Right cardiac atrium (tissue), 5 donors: ENCODE measurements at regions not wholly inside any gene's neighbourhood (a gene's known extent, or its start where the extent isn't known, plus 50 kb on each side); places are given as distances from the start of the nearest gene placed in this dataset.

Source experiments
- ATAC-seq, 2 donors: fragments of 200-7000 bp; cut with Tn5 transposase; one replicate each; pipeline versions ENCODE4 v1.8.0 to v1.9.1; 2020; ENCODE audit warnings: moderate library complexity in 2 of 2, mild to moderate bottlenecking in 1 of 2
- DNase-seq, 3 donors: peaks; one replicate each; pipeline ENCODE4 v3.0.0-alpha.2; 2020
- H3K27ac ChIP-seq: one replicate; pipeline ENCODE4 v1.5.1; 2013; ENCODE audit warnings: mild to moderate bottlenecking, low read length, control low read depth, moderate library complexity
- H3K27me3 ChIP-seq: one replicate; pipeline ENCODE4 v1.6.1; 2013; ENCODE audit not compliant: control insufficient read depth, insufficient read depth
- H3K4me1 ChIP-seq: one replicate; pipeline ENCODE4 v1.6.1; 2013; ENCODE audit warnings: low read length; ENCODE audit not compliant: control insufficient read depth, insufficient read depth
- H3K4me3 ChIP-seq: one replicate; pipeline ENCODE4 v1.5.1; 2013; ENCODE audit warnings: low read length, control low read depth
- H3K9me3 ChIP-seq: one replicate; pipeline ENCODE4 v1.6.1; 2013; ENCODE audit warnings: low read length; ENCODE audit not compliant: control insufficient read depth
- WGBS: extraction: QIAGEN DNeasy Blood & Tissue Kit; methylation state at CpG from one replicate; pipeline ENCODE4 v1.1.7; 2013; 5-methylcytosine and 5-hydroxymethylcytosine counted together
- intact Hi-C, 4 donors: fragments of 100-400 bp; cut with DNase I; formaldehyde crosslinking; loops; one replicate each; pipeline versions ENCODE4 v1.11.0 to v1.14.0; 2022 to 2023
- donor health status: healthy with polysubstance abuse.
- donor health status: DM: no; HTN: yes; CAD: no.
- donor health status: DM: no; HTN: no; CAD: no.
- donor health status: DM: no; HTN: yes; CAD: no; lungs with severe emphysema.
- donor health status: DM: yes; HTN: yes; CAD: no.

- Histone ChIP-seq H3K4me3 (no peak overlapping the region), H3K9me3 (no peaks in the 10 kb centered on the region), H3K4me1 (no peaks in the 10 kb centered on the region), H3K27me3 (no peaks in the 10 kb centered on the region), H3K27ac (no peak overlapping the region)
- ATAC-seq (no peak), DNase-seq (no peak)
- intact Hi-C loops = no loop called here
These were observed 1028.3 kb downstream of the SORCS1 start for GRCh38 chr10:106136175-106136574.

GRCh38 chr10:106134326-106135000 is 1030.0 kb downstream of the SORCS1 start:
- ATAC-seq (no peak), DNase-seq (no peak)
- Histone ChIP-seq H3K9me3 (no peaks in the 10 kb centered on the region), H3K27ac (no peak overlapping the region), H3K4me3 (no peak overlapping the region), H3K4me1 (no peaks in the 10 kb centered on the region), H3K27me3 (no peaks in the 10 kb centered on the region)
- WGBS = 70% methylated on average over 8 of the region's 8 CpGs
- intact Hi-C loops = no loop called here

- Histone ChIP-seq H3K4me1 (no peaks in the 10 kb centered on the region), H3K4me3 (no peak overlapping the region), H3K27ac (no peak overlapping the region), H3K27me3 (no peaks in the 10 kb centered on the region), H3K9me3 (no peaks in the 10 kb centered on the region)
- intact Hi-C loops = no loop called here
- 49% methylated on average over 2 of the region's 2 CpGs for WGBS
- ATAC-seq = no peak
- no peak for DNase-seq
These were observed 1031.1 kb downstream of the SORCS1 start for GRCh38 chr10:106133451-106133850.

- Histone ChIP-seq H3K27me3 (no peaks in the 10 kb centered on the region), H3K9me3 (no peaks in the 10 kb centered on the region), H3K4me3 (no peak overlapping the region), H3K27ac (no peak overlapping the region), H3K4me1 (no peaks in the 10 kb centered on the region)
- intact Hi-C loops = no loop called here
- ATAC-seq (no peak), DNase-seq (no peak)
- 54% methylated on average over 3 of the region's 3 CpGs for WGBS
These were observed 1031.5 kb downstream of the SORCS1 start for GRCh38 chr10:106132956-106133355.

GRCh38 chr10:106114656-106115186 is 1049.8 kb downstream of the SORCS1 start:
- intact Hi-C loops = no loop called here
- H3K9me3 ChIP-seq = no peaks in the 10 kb centered on the region
- no peak overlapping the region for H3K27ac ChIP-seq
- ATAC-seq (no peak), DNase-seq (peak in 2 of 3 donors; percentile 13 to 16)
- no peaks in the 10 kb centered on the region for H3K4me1 ChIP-seq
- no peak overlapping the region for H3K4me3 ChIP-seq
- no peaks in the 10 kb centered on the region for H3K27me3 ChIP-seq
- 87% methylated on average over 8 of the region's 8 CpGs for WGBS

GRCh38 chr10:106111246-106111645 is 1053.3 kb downstream of the SORCS1 start:
- WGBS = 44% methylated on average over 1 of the region's 1 CpG
- Histone ChIP-seq H3K27me3 (no peaks in the 10 kb centered on the region), H3K9me3 (no peaks in the 10 kb centered on the region), H3K27ac (no peak overlapping the region), H3K4me3 (no peak overlapping the region), H3K4me1 (no peaks in the 10 kb centered on the region)
- DNase-seq (no peak), ATAC-seq (no peak)
- intact Hi-C loops = no loop called here

- DNase-seq (no peak), ATAC-seq (no peak)
- Histone ChIP-seq H3K9me3 (no peaks in the 10 kb centered on the region), H3K27me3 (no peaks in the 10 kb centered on the region), H3K27ac (no peak overlapping the region), H3K4me1 (no peaks in the 10 kb centered on the region), H3K4me3 (no peak overlapping the region)
- intact Hi-C loops = no loop called here
These were observed 1056.8 kb downstream of the SORCS1 start for GRCh38 chr10:106107706-106108105.

- DNase-seq (no peak), ATAC-seq (no peak)
- Histone ChIP-seq H3K4me3 (no peak overlapping the region), H3K27ac (no peak overlapping the region), H3K4me1 (no peaks in the 10 kb centered on the region), H3K9me3 (no peaks in the 10 kb centered on the region), H3K27me3 (no peaks in the 10 kb centered on the region)
- intact Hi-C loops = no loop called here
- 82% methylated on average over 2 of the region's 2 CpGs for WGBS
These were observed 1058.4 kb downstream of the SORCS1 start for GRCh38 chr10:106106114-106106513.

- H3K27me3 ChIP-seq = no peaks in the 10 kb centered on the region
- no peak for DNase-seq
- H3K4me3 ChIP-seq = no peak overlapping the region
- H3K4me1 ChIP-seq = no peaks in the 10 kb centered on the region
- H3K27ac ChIP-seq = no peak overlapping the region
- intact Hi-C loops = no loop called here
- H3K9me3 ChIP-seq = no peaks in the 10 kb centered on the region
- ATAC-seq = no peak
These were observed 1074.7 kb downstream of the SORCS1 start for GRCh38 chr10:106089855-106090254.

- Histone ChIP-seq H3K4me3 (no peak overlapping the region), H3K9me3 (no peaks in the 10 kb centered on the region), H3K4me1 (no peaks in the 10 kb centered on the region), H3K27ac (no peak overlapping the region), H3K27me3 (no peaks in the 10 kb centered on the region)
- WGBS = 97% methylated on average over 1 of the region's 1 CpG
- ATAC-seq (no peak), DNase-seq (no peak)
- intact Hi-C loops = no loop called here
These were observed 1078.1 kb downstream of the SORCS1 start for GRCh38 chr10:106086391-106086790.

GRCh38 chr10:106083572-106083971 is 1080.9 kb downstream of the SORCS1 start:
- Histone ChIP-seq H3K4me3 (no peak overlapping the region), H3K9me3 (no peaks in the 10 kb centered on the region), H3K27me3 (no peaks in the 10 kb centered on the region), H3K27ac (no peak overlapping the region), H3K4me1 (no peaks in the 10 kb centered on the region)
- ATAC-seq (no peak), DNase-seq (no peak)
- intact Hi-C loops = no loop called here
- 71% methylated on average over 2 of the region's 2 CpGs for WGBS

GRCh38 chr10:106082865-106083264 is 1081.6 kb downstream of the SORCS1 start:
- no peaks in the 10 kb centered on the region for H3K9me3 ChIP-seq
- no peak overlapping the region for H3K4me3 ChIP-seq
- WGBS = 79% methylated on average over 3 of the region's 3 CpGs
- H3K27me3 ChIP-seq = no peaks in the 10 kb centered on the region
- intact Hi-C loops = no loop called here
- no peak overlapping the region for H3K27ac ChIP-seq
- H3K4me1 ChIP-seq = no peaks in the 10 kb centered on the region
- ATAC-seq = no peak
- DNase-seq = no peak
